ENCODE measurements at regions not wholly inside any gene's neighbourhood (a gene's known extent, or its start where the extent isn't known, plus 50 kb on each side); places are given as distances from the start of the nearest gene placed in this dataset.

DNA sequence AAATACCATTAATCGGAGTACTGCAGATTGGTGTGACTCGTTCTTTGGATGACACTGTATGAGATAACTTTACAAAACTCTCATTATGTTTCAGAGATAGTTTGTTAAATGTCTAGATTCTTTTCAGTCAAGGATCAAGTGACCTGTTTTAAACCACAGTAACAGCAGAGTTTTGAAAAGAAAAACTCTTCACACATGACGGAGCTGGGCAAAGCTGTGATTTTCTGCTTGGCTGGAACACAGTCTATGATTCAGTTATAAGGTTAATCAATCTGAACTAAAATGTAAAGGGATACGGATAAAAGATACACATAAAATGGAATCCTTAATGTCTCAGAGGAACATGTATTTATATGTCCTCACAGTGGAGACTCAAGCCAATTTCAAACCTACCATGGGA lies 573.2 kb downstream of the PRKD1 start:
- no peak for TF ChIP-seq ESRRG (CRISPR knock-in tag; IDR thresholded peaks at IDR 0.05)
- TF ChIP-seq ZC3H10 (CRISPR knock-in tag; IDR thresholded peaks at IDR 0.05) = no peak
- TF ChIP-seq CSRNP3 (CRISPR knock-in tag; IDR thresholded peaks at IDR 0.05) = no peak
- TF ChIP-seq ZFP30 (CRISPR knock-in tag; IDR thresholded peaks at IDR 0.05) = no peak
- TF ChIP-seq, protein P1, sequence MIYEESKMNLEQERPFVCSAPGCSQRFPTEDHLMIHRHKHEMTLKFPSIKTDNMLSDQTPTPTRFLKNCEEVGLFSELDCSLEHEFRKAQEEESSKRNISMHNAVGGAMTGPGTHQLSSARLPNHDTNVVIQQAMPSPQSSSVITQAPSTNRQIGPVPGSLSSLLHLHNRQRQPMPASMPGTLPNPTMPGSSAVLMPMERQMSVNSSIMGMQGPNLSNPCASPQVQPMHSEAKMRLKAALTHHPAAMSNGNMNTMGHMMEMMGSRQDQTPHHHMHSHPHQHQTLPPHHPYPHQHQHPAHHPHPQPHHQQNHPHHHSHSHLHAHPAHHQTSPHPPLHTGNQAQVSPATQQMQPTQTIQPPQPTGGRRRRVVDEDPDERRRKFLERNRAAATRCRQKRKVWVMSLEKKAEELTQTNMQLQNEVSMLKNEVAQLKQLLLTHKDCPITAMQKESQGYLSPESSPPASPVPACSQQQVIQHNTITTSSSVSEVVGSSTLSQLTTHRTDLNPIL (CRISPR knock-in tag; IDR thresholded peaks at IDR 0.05; ENCODE audit: low read depth) = no peak
- TF ChIP-seq TCF4 (CRISPR knock-in tag; IDR thresholded peaks at IDR 0.05; ENCODE audit: borderline replicate concordance) = no peak
- TF ChIP-seq, protein P2, sequence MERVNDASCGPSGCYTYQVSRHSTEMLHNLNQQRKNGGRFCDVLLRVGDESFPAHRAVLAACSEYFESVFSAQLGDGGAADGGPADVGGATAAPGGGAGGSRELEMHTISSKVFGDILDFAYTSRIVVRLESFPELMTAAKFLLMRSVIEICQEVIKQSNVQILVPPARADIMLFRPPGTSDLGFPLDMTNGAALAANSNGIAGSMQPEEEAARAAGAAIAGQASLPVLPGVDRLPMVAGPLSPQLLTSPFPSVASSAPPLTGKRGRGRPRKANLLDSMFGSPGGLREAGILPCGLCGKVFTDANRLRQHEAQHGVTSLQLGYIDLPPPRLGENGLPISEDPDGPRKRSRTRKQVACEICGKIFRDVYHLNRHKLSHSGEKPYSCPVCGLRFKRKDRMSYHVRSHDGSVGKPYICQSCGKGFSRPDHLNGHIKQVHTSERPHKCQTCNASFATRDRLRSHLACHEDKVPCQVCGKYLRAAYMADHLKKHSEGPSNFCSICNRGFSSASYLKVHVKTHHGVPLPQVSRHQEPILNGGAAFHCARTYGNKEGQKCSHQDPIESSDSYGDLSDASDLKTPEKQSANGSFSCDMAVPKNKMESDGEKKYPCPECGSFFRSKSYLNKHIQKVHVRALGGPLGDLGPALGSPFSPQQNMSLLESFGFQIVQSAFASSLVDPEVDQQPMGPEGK (CRISPR knock-in tag; IDR thresholded peaks at IDR 0.05; ENCODE audit: borderline replicate concordance) = no peak
- TF ChIP-seq, protein P3, sequence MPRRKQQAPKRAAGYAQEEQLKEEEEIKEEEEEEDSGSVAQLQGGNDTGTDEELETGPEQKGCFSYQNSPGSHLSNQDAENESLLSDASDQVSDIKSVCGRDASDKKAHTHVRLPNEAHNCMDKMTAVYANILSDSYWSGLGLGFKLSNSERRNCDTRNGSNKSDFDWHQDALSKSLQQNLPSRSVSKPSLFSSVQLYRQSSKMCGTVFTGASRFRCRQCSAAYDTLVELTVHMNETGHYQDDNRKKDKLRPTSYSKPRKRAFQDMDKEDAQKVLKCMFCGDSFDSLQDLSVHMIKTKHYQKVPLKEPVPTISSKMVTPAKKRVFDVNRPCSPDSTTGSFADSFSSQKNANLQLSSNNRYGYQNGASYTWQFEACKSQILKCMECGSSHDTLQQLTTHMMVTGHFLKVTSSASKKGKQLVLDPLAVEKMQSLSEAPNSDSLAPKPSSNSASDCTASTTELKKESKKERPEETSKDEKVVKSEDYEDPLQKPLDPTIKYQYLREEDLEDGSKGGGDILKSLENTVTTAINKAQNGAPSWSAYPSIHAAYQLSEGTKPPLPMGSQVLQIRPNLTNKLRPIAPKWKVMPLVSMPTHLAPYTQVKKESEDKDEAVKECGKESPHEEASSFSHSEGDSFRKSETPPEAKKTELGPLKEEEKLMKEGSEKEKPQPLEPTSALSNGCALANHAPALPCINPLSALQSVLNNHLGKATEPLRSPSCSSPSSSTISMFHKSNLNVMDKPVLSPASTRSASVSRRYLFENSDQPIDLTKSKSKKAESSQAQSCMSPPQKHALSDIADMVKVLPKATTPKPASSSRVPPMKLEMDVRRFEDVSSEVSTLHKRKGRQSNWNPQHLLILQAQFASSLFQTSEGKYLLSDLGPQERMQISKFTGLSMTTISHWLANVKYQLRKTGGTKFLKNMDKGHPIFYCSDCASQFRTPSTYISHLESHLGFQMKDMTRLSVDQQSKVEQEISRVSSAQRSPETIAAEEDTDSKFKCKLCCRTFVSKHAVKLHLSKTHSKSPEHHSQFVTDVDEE (CRISPR knock-in tag; IDR thresholded peaks at IDR 0.05) = no peak
- TF ChIP-seq PPARA (CRISPR knock-in tag; IDR thresholded peaks at IDR 0.05; ENCODE audit: borderline replicate concordance) = no peak
- no peak for TF ChIP-seq BACH2 (CRISPR knock-in tag; IDR thresholded peaks at IDR 0.05; ENCODE audit: borderline replicate concordance)
- TF ChIP-seq OSR1 (CRISPR knock-in tag; IDR thresholded peaks at IDR 0.05) = no peak
- no peak for TF ChIP-seq SNAI2 (CRISPR knock-in tag; IDR thresholded peaks at IDR 0.05)
- no peak for TF ChIP-seq CSDC2 (CRISPR knock-in tag; IDR thresholded peaks at IDR 0.05)
